ENCODE measurements at regions not wholly inside any gene's neighbourhood (a gene's known extent, or its start where the extent isn't known, plus 50 kb on each side); places are given as distances from the start of the nearest gene placed in this dataset.

GRCh38 chr18:67381608-67382150 lies 134.8 kb downstream of the DSEL start:
- Histone ChIP-seq H3K4me3 (ENCODE audit: low read depth, low read length) (no peak overlapping the region), H3K4me1 (ENCODE audit: control insufficient read depth, insufficient read depth, low read length) (no peaks in the 10 kb centered on the region), H3K27ac (ENCODE audit: low read depth, low read length) (no peak overlapping the region), H3K9me3 (ENCODE audit: control insufficient read depth, insufficient read depth, low read length) (no peaks in the 10 kb centered on the region), H3K27me3 (ENCODE audit: control insufficient read depth, insufficient read depth, low read length) (no peaks in the 10 kb centered on the region), H3K36me3 (ENCODE audit: control insufficient read depth, insufficient read depth, low read length) (no peaks in the 10 kb centered on the region), H3K9ac (ENCODE audit: low read depth, low read length) (no peak overlapping the region)

- H3K4me3 ChIP-seq (ENCODE audit: low read depth, low read length), result no peak overlapping the region
- H3K27me3 ChIP-seq (ENCODE audit: control insufficient read depth, insufficient read depth, low read length), result no peaks in the 10 kb centered on the region
- H3K27ac ChIP-seq (ENCODE audit: low read depth, low read length), result no peak overlapping the region
- no peaks in the 10 kb centered on the region for H3K36me3 ChIP-seq (ENCODE audit: control insufficient read depth, insufficient read depth, low read length)
- no peaks in the 10 kb centered on the region for H3K9me3 ChIP-seq (ENCODE audit: control insufficient read depth, insufficient read depth, low read length)
- H3K9ac ChIP-seq (ENCODE audit: low read depth, low read length), result no peak overlapping the region
- no peaks in the 10 kb centered on the region for H3K4me1 ChIP-seq (ENCODE audit: control insufficient read depth, insufficient read depth, low read length)
These were observed 135.7 kb downstream of the DSEL start for GRCh38 chr18:67380867-67381266.

GRCh38 chr18:67379981-67380380 lies 136.5 kb downstream of the DSEL start:
- Histone ChIP-seq H3K9me3 (ENCODE audit: control insufficient read depth, insufficient read depth, low read length) (no peaks in the 10 kb centered on the region), H3K4me1 (ENCODE audit: control insufficient read depth, insufficient read depth, low read length) (no peaks in the 10 kb centered on the region), H3K27me3 (ENCODE audit: control insufficient read depth, insufficient read depth, low read length) (no peaks in the 10 kb centered on the region), H3K36me3 (ENCODE audit: control insufficient read depth, insufficient read depth, low read length) (no peaks in the 10 kb centered on the region), H3K27ac (ENCODE audit: low read depth, low read length) (no peak overlapping the region), H3K9ac (ENCODE audit: low read depth, low read length) (no peak overlapping the region), H3K4me3 (ENCODE audit: low read depth, low read length) (no peak overlapping the region)

- Histone ChIP-seq H3K27ac (ENCODE audit: low read depth, low read length) (no peak overlapping the region), H3K36me3 (ENCODE audit: control insufficient read depth, insufficient read depth, low read length) (no peaks in the 10 kb centered on the region), H3K4me1 (ENCODE audit: control insufficient read depth, insufficient read depth, low read length) (no peaks in the 10 kb centered on the region), H3K27me3 (ENCODE audit: control insufficient read depth, insufficient read depth, low read length) (no peaks in the 10 kb centered on the region), H3K9ac (ENCODE audit: low read depth, low read length) (no peak overlapping the region), H3K4me3 (ENCODE audit: low read depth, low read length) (no peak overlapping the region), H3K9me3 (ENCODE audit: control insufficient read depth, insufficient read depth, low read length) (no peaks in the 10 kb centered on the region)
These were observed 140.1 kb downstream of the DSEL start for GRCh38 chr18:67376372-67376771.

- Histone ChIP-seq H3K9me3 (ENCODE audit: control insufficient read depth, insufficient read depth, low read length) (no peaks in the 10 kb centered on the region), H3K27ac (ENCODE audit: low read depth, low read length) (no peak overlapping the region), H3K4me1 (ENCODE audit: control insufficient read depth, insufficient read depth, low read length) (no peaks in the 10 kb centered on the region), H3K9ac (ENCODE audit: low read depth, low read length) (no peak overlapping the region), H3K36me3 (ENCODE audit: control insufficient read depth, insufficient read depth, low read length) (no peaks in the 10 kb centered on the region), H3K27me3 (ENCODE audit: control insufficient read depth, insufficient read depth, low read length) (no peaks in the 10 kb centered on the region), H3K4me3 (ENCODE audit: low read depth, low read length) (no peak overlapping the region)
These were observed 142.9 kb downstream of the DSEL start for GRCh38 chr18:67373636-67374035.

GRCh38 chr18:67367540-67367939 lies 149.0 kb downstream of the DSEL start:
- Histone ChIP-seq H3K36me3 (ENCODE audit: control insufficient read depth, insufficient read depth, low read length) (no peaks in the 10 kb centered on the region), H3K9ac (ENCODE audit: low read depth, low read length) (no peak overlapping the region), H3K27me3 (ENCODE audit: control insufficient read depth, insufficient read depth, low read length) (no peaks in the 10 kb centered on the region)

GRCh38 chr18:67363694-67364093 lies 152.8 kb downstream of the DSEL start:
- Histone ChIP-seq H3K9ac (ENCODE audit: low read depth, low read length) (no peak overlapping the region), H3K27me3 (ENCODE audit: control insufficient read depth, insufficient read depth, low read length) (no peaks in the 10 kb centered on the region), H3K36me3 (ENCODE audit: control insufficient read depth, insufficient read depth, low read length) (no peaks in the 10 kb centered on the region), H3K9me3 (ENCODE audit: control insufficient read depth, insufficient read depth, low read length) (no peaks in the 10 kb centered on the region), H3K4me1 (ENCODE audit: control insufficient read depth, insufficient read depth, low read length) (no peaks in the 10 kb centered on the region), H3K27ac (ENCODE audit: low read depth, low read length) (no peak overlapping the region), H3K4me3 (ENCODE audit: low read depth, low read length) (no peak overlapping the region)

More at GRCh38 chr18:67367540-67367939, 149.0 kb downstream of the DSEL start:
- Histone ChIP-seq H3K27ac (ENCODE audit: low read depth, low read length) (no peak overlapping the region), H3K4me1 (ENCODE audit: control insufficient read depth, insufficient read depth, low read length) (no peaks in the 10 kb centered on the region), H3K9me3 (ENCODE audit: control insufficient read depth, insufficient read depth, low read length) (no peaks in the 10 kb centered on the region), H3K4me3 (ENCODE audit: low read depth, low read length) (no peak overlapping the region)

- Histone ChIP-seq H3K9ac (ENCODE audit: low read depth, low read length) (no peak overlapping the region), H3K36me3 (ENCODE audit: control insufficient read depth, insufficient read depth, low read length) (no peaks in the 10 kb centered on the region), H3K9me3 (ENCODE audit: control insufficient read depth, insufficient read depth, low read length) (no peaks in the 10 kb centered on the region), H3K4me1 (ENCODE audit: control insufficient read depth, insufficient read depth, low read length) (no peaks in the 10 kb centered on the region), H3K27ac (ENCODE audit: low read depth, low read length) (no peak overlapping the region), H3K4me3 (ENCODE audit: low read depth, low read length) (no peak overlapping the region), H3K27me3 (ENCODE audit: control insufficient read depth, insufficient read depth, low read length) (no peaks in the 10 kb centered on the region)
These were observed 153.6 kb downstream of the DSEL start for GRCh38 chr18:67362906-67363305.

- Histone ChIP-seq H3K4me3 (ENCODE audit: low read depth, low read length) (no peak overlapping the region), H3K9me3 (ENCODE audit: control insufficient read depth, insufficient read depth, low read length) (no peaks in the 10 kb centered on the region), H3K27me3 (ENCODE audit: control insufficient read depth, insufficient read depth, low read length) (no peaks in the 10 kb centered on the region), H3K36me3 (ENCODE audit: control insufficient read depth, insufficient read depth, low read length) (no peaks in the 10 kb centered on the region), H3K4me1 (ENCODE audit: control insufficient read depth, insufficient read depth, low read length) (no peaks in the 10 kb centered on the region), H3K9ac (ENCODE audit: low read depth, low read length) (no peak overlapping the region), H3K27ac (ENCODE audit: low read depth, low read length) (no peak overlapping the region)
These were observed 156.4 kb downstream of the DSEL start for GRCh38 chr18:67359873-67360838.

- H3K9me3 ChIP-seq (ENCODE audit: control insufficient read depth, insufficient read depth, low read length), result no peaks in the 10 kb centered on the region
- H3K27me3 ChIP-seq (ENCODE audit: control insufficient read depth, insufficient read depth, low read length), result no peaks in the 10 kb centered on the region
- H3K27ac ChIP-seq (ENCODE audit: low read depth, low read length), result no peak overlapping the region
- H3K4me1 ChIP-seq (ENCODE audit: control insufficient read depth, insufficient read depth, low read length), result no peaks in the 10 kb centered on the region
- no peak overlapping the region for H3K9ac ChIP-seq (ENCODE audit: low read depth, low read length)
- no peak overlapping the region for H3K4me3 ChIP-seq (ENCODE audit: low read depth, low read length)
- no peaks in the 10 kb centered on the region for H3K36me3 ChIP-seq (ENCODE audit: control insufficient read depth, insufficient read depth, low read length)
These were observed 157.6 kb downstream of the DSEL start for GRCh38 chr18:67358947-67359346.

GRCh38 chr18:67354692-67355091 lies 161.8 kb downstream of the DSEL start:
- Histone ChIP-seq H3K27ac (ENCODE audit: low read depth, low read length) (no peak overlapping the region), H3K9ac (ENCODE audit: low read depth, low read length) (no peak overlapping the region), H3K9me3 (ENCODE audit: control insufficient read depth, insufficient read depth, low read length) (no peaks in the 10 kb centered on the region), H3K4me3 (ENCODE audit: low read depth, low read length) (no peak overlapping the region), H3K4me1 (ENCODE audit: control insufficient read depth, insufficient read depth, low read length) (no peaks in the 10 kb centered on the region), H3K27me3 (ENCODE audit: control insufficient read depth, insufficient read depth, low read length) (no peaks in the 10 kb centered on the region), H3K36me3 (ENCODE audit: control insufficient read depth, insufficient read depth, low read length) (no peaks in the 10 kb centered on the region)
